HG02870 (cell line): ENCODE measurements at regions not wholly inside any gene's neighbourhood (a gene's known extent, or its start where the extent isn't known, plus 50 kb on each side); places are given as distances from the start of the nearest gene placed in this dataset.

Experiments used
- ATAC-seq: cut with Tn5 transposase; IDR thresholded peaks from one replicate; pipeline ENCODE4 v1.9.1; 2021; ENCODE audit warnings: mild to moderate bottlenecking, moderate library complexity; ENCODE audit not compliant: unreplicated experiment

GRCh38 chr20:40329321-40329720 lies 359.7 kb downstream of the MAFB start:
- no peak for ATAC-seq

GRCh38 chr20:40326784-40327183 lies 362.3 kb downstream of the MAFB start:
- no peak for ATAC-seq

GRCh38 chr20:40325006-40325568 lies 363.9 kb downstream of the MAFB start:
- ATAC-seq: no peak

- no peak for ATAC-seq
Measured at GRCh38 chr20:40323361-40323794, 365.7 kb downstream of the MAFB start.

GRCh38 chr20:40322941-40323340 lies 366.1 kb downstream of the MAFB start:
- ATAC-seq: no peak

GRCh38 chr20:40320517-40321011 lies 368.5 kb downstream of the MAFB start:
- no peak for ATAC-seq

- no peak for ATAC-seq
Measured at GRCh38 chr20:40319741-40320516, 369.1 kb downstream of the MAFB start.

- no peak for ATAC-seq
Measured at GRCh38 chr20:40319056-40319455, 370.0 kb downstream of the MAFB start.

- no peak for ATAC-seq
Measured at GRCh38 chr20:40317156-40317790, 371.8 kb downstream of the MAFB start.

GRCh38 chr20:40314278-40314677 lies 374.8 kb downstream of the MAFB start:
- ATAC-seq: no peak

GRCh38 chr20:40313730-40314129 lies 375.3 kb downstream of the MAFB start:
- ATAC-seq: no peak

- no peak for ATAC-seq
Measured at GRCh38 chr20:40309731-40310130, 379.3 kb downstream of the MAFB start.

- no peak for ATAC-seq
Measured at GRCh38 chr20:40307997-40308396, 381.0 kb downstream of the MAFB start.

- ATAC-seq: no peak
Measured at GRCh38 chr20:40307268-40307667, 381.8 kb downstream of the MAFB start.

GRCh38 chr20:40305303-40305702 lies 383.7 kb downstream of the MAFB start:
- no peak for ATAC-seq

GRCh38 chr20:40304119-40304613 lies 384.9 kb downstream of the MAFB start:
- no peak for ATAC-seq

- no peak for ATAC-seq
Measured at GRCh38 chr20:40294747-40295146, 394.3 kb downstream of the MAFB start.

- no peak for ATAC-seq
Measured at GRCh38 chr20:40294175-40294574, 394.9 kb downstream of the MAFB start.

GRCh38 chr20:40293740-40294139 lies 395.3 kb downstream of the MAFB start:
- ATAC-seq: no peak

GRCh38 chr20:40291493-40292135 lies 397.4 kb downstream of the MAFB start:
- no peak for ATAC-seq

- no peak for ATAC-seq
Measured at GRCh38 chr20:40287683-40288082, 401.4 kb downstream of the MAFB start.
